OCI-LY1 (cell line): ENCODE measurements at regions not wholly inside any gene's neighbourhood (a gene's known extent, or its start where the extent isn't known, plus 50 kb on each side); places are given as distances from the start of the nearest gene placed in this dataset.
"Not testable (repeated sequence)": the region's sequence is repeated elsewhere in the genome, so short reads cannot be mapped to it uniquely, and the experiment has no call there.

Experiments used
- CTCF ChIP-seq: fragments of 200-600 bp; sonication (generic), shearing (Covaris generic); IDR thresholded peaks from 2 replicates; pipeline ENCODE4 v1.5.1; 2017; ENCODE audit warnings: mild to moderate bottlenecking, antibody characterized with exemption, low read length, moderate library complexity, mixed read lengths
- EZH2 ChIP-seq: fragments of 200-600 bp; sonication (generic), shearing (Covaris generic); IDR thresholded peaks from 2 replicates; pipeline ENCODE4 v1.8.0; 2017; ENCODE audit warnings: borderline replicate concordance, mixed run types, mild to moderate bottlenecking, antibody characterized with exemption, low read length, moderate library complexity, mixed read lengths

- not testable (repeated sequence) for TF ChIP-seq EZH2, CTCF
Measured at GRCh38 chr3:187890405-187890752, 145.1 kb upstream of the BCL6 start.
